ENCODE measurements at regions not wholly inside any gene's neighbourhood (a gene's known extent, or its start where the extent isn't known, plus 50 kb on each side); places are given as distances from the start of the nearest gene placed in this dataset.
A peak's percentile ranks its signal among the peaks of the same experiment; 100 is the strongest.

DNA sequence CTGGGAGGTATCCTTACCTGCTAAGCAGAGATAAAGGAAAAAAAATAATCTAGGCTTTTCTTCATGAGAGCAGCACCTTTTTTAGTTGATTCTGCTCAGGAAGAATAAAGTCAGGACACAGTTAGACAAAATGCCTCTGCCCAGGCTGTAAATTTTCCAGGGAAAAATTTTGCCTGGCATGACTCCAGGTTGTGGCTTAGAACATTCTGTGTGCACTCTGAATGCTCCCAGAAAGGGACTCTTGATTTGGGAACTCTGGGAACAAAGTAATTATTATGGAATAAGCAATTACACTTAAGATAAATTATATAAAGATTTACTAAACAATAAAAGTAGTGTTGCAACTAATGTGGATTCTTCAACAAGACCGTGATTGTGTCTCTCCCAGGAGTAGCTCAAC, 826.2 kb upstream of the TENM3 start:
- Histone ChIP-seq H2AFZ (ENCODE audit: low read length) (no peak overlapping the region), H3K9ac (ENCODE audit: low read length) (no peak overlapping the region), H3K9me2 (replicated peaks; ENCODE audit: insufficient read depth, low read length) (no peaks in the 10 kb centered on the region), H3K4me1 (ENCODE audit: low read length) (no peaks in the 10 kb centered on the region), H3F3A (ENCODE audit: insufficient read depth, low read length) (no peaks in the 10 kb centered on the region), H3K27ac (ENCODE audit: low read length) (no peak overlapping the region), H4K20me1 (ENCODE audit: insufficient read depth, low read length) (no peaks in the 10 kb centered on the region), H3K9me3 (replicated peaks; ENCODE audit: insufficient read depth, low read length) (no peaks in the 10 kb centered on the region), H3K4me3 (ENCODE audit: low read length) (no peak overlapping the region), H3K27me3 (replicated peaks; ENCODE audit: insufficient read depth, low read length) (no peaks in the 10 kb centered on the region), H3K4me2 (ENCODE audit: low read depth, low read length) (no peak overlapping the region), H3K79me2 (ENCODE audit: low read length) (no peaks in the 10 kb centered on the region), H3K36me3 (replicated peaks; ENCODE audit: insufficient read depth, low read length) (no peaks in the 10 kb centered on the region)
- DNase-seq = no peak
- TF ChIP-seq EZH2phosphoT487 (IDR thresholded peaks at IDR 0.05; ENCODE audit: low read length) (no peak), EZH2 (optimal IDR thresholded peaks at IDR 0.05; ENCODE audit: low read depth, low read length) (no peak)
- TF ChIP-seq, protein P1, sequence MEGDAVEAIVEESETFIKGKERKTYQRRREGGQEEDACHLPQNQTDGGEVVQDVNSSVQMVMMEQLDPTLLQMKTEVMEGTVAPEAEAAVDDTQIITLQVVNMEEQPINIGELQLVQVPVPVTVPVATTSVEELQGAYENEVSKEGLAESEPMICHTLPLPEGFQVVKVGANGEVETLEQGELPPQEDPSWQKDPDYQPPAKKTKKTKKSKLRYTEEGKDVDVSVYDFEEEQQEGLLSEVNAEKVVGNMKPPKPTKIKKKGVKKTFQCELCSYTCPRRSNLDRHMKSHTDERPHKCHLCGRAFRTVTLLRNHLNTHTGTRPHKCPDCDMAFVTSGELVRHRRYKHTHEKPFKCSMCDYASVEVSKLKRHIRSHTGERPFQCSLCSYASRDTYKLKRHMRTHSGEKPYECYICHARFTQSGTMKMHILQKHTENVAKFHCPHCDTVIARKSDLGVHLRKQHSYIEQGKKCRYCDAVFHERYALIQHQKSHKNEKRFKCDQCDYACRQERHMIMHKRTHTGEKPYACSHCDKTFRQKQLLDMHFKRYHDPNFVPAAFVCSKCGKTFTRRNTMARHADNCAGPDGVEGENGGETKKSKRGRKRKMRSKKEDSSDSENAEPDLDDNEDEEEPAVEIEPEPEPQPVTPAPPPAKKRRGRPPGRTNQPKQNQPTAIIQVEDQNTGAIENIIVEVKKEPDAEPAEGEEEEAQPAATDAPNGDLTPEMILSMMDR (IDR thresholded peaks at IDR 0.05; ENCODE audit: low read length) = no peak

DNA sequence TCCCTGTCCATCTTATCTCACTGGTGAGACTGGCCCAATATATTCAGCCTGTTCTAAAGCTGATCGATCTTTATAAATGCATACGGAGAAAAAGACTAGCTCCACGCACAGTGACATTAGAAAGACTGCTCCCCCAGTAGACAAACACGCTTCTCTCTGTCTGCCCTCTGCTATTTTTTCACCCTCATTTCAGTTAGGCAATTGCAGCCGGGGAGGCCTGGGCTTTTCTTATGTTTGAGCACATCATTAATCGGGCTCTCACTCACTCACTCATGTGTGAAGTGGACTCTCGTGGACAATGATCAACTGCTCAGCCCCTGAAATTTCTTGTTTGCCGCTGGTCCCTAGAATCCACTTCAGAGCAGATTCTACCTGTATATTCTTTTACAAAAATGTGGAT, 824.7 kb upstream of the TENM3 start:
- H3K4me3 ChIP-seq (ENCODE audit: low read length) = no peak overlapping the region
- H3K36me3 ChIP-seq (replicated peaks; ENCODE audit: insufficient read depth, low read length) = no peaks in the 10 kb centered on the region
- DNase-seq = no peak
- no peak overlapping the region for H2AFZ ChIP-seq (ENCODE audit: low read length)
- no peaks in the 10 kb centered on the region for H4K20me1 ChIP-seq (ENCODE audit: insufficient read depth, low read length)
- no peak overlapping the region for H3K9ac ChIP-seq (ENCODE audit: low read length)
- H3K4me2 ChIP-seq (ENCODE audit: low read depth, low read length) = no peak overlapping the region
- H3K4me1 ChIP-seq (ENCODE audit: low read length) = no peaks in the 10 kb centered on the region
- no peaks in the 10 kb centered on the region for H3K27me3 ChIP-seq (replicated peaks; ENCODE audit: insufficient read depth, low read length)
- no peaks in the 10 kb centered on the region for H3K9me2 ChIP-seq (replicated peaks; ENCODE audit: insufficient read depth, low read length)
- H3F3A ChIP-seq (ENCODE audit: insufficient read depth, low read length) = no peaks in the 10 kb centered on the region
- H3K79me2 ChIP-seq (ENCODE audit: low read length) = no peaks in the 10 kb centered on the region
- H3K27ac ChIP-seq (ENCODE audit: low read length) = no peak overlapping the region
- TF ChIP-seq EZH2 (optimal IDR thresholded peaks at IDR 0.05; ENCODE audit: low read depth, low read length) (no peak), EZH2phosphoT487 (IDR thresholded peaks at IDR 0.05; ENCODE audit: low read length) (no peak)
- TF ChIP-seq, protein P1 (IDR thresholded peaks at IDR 0.05; ENCODE audit: low read length) = no peak
- no peaks in the 10 kb centered on the region for H3K9me3 ChIP-seq (replicated peaks; ENCODE audit: insufficient read depth, low read length)

DNA sequence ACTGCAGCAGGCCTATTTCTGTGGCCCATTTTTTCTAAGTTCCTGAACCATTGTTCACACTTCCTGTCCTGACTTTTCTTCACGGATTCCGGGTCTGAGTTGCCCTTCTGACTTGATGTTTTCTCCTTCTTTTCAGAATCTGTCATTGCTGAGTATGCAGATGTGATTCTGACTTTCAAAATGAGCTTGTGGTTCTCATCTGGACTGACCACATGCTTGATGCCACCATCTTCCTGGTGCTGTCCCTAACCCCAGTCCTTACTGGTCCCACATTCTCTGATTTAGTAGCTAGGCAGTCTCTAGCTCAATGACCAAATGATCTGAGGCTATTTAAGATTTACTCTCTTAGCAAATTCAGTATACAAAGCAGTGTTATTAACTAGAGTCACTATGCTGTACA, 822.3 kb upstream of the TENM3 start:
- TF ChIP-seq EZH2phosphoT487 (IDR thresholded peaks at IDR 0.05; ENCODE audit: low read length) = no peak
- no peak for TF ChIP-seq EZH2 (optimal IDR thresholded peaks at IDR 0.05; ENCODE audit: low read depth, low read length)
- TF ChIP-seq, protein P1 (IDR thresholded peaks at IDR 0.05; ENCODE audit: low read length) = no peak
- Histone ChIP-seq H3K79me2 (ENCODE audit: low read length) (no peaks in the 10 kb centered on the region), H4K20me1 (ENCODE audit: insufficient read depth, low read length) (no peaks in the 10 kb centered on the region), H3K9ac (ENCODE audit: low read length) (no peak overlapping the region), H3K4me2 (ENCODE audit: low read depth, low read length) (no peak overlapping the region), H2AFZ (ENCODE audit: low read length) (no peak overlapping the region), H3K36me3 (replicated peaks; ENCODE audit: insufficient read depth, low read length) (no peaks in the 10 kb centered on the region), H3K4me1 (ENCODE audit: low read length) (no peaks in the 10 kb centered on the region), H3K4me3 (ENCODE audit: low read length) (no peak overlapping the region), H3K27me3 (replicated peaks; ENCODE audit: insufficient read depth, low read length) (no peaks in the 10 kb centered on the region), H3K27ac (ENCODE audit: low read length) (no peak overlapping the region), H3K9me2 (replicated peaks; ENCODE audit: insufficient read depth, low read length) (no peaks in the 10 kb centered on the region), H3K9me3 (replicated peaks; ENCODE audit: insufficient read depth, low read length) (no peaks in the 10 kb centered on the region), H3F3A (ENCODE audit: insufficient read depth, low read length) (no peaks in the 10 kb centered on the region)
- peak; percentile 50 for DNase-seq

Data from MM.1S (cell line).